Glomerular visceral epithelial cell (primary cell): ENCODE measurements at regions not wholly inside any gene's neighbourhood (a gene's known extent, or its start where the extent isn't known, plus 50 kb on each side); places are given as distances from the start of the nearest gene placed in this dataset.
A peak's percentile ranks its signal among the peaks of the same experiment; 100 is the strongest.
"Not testable (repeated sequence)": the region's sequence is repeated elsewhere in the genome, so short reads cannot be mapped to it uniquely, and the experiment has no call there.

Source experiments
- DNase-seq: peaks from one replicate; pipeline ENCODE4 v3.0.0-alpha.2; 2016; ENCODE audit errors: extremely low spot score

DNA sequence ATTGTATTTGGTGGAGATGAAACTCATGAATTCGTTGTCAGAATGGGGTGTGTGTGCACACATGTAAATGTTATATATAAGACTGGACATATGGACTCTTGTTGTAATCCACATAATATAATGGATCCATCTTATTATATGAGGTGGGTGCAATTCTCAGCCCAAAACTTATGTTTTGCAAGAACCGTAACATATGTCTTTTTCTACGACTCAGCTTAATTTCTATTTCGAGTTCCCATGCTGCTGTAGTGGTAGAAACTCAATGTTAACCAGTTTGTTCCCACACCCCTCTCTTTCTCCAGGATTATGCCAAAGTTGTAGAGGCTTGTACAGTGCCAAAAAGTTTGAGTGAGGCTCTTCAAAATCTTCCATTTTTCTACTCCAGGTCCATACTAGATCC lies 112.5 kb upstream of the SPOPL start:
- DNase-seq, result no peak

DNA sequence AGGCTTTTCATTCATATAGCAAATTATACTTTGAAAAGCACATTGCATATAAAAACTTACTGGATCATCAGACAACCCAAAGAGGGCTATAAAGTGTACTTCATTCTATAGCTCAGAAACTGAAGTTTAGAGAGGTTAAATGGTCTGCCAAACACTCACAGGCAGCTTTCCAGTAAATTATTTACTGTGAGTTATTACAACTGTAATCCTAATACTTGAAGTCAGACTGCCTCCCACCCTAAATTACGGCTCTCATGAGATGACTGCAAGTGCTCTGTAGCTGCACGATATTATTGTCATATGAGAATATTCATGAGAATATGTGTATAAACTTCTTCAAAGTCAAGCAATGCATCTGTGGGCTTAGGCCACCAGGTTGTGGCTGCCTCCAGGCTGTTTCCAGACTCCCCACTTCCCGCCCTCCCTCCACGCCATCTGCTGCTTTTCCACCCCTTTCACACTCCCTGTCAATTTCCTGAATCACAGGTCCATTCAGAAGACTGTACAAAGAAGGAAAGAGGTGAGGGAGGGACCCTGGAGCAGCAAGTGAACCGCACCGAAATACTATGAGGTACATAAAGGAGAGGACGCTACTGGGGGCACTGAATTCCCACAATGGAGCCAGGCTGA lies 111.1 kb upstream of the SPOPL start:
- DNase-seq, result no peak

DNA sequence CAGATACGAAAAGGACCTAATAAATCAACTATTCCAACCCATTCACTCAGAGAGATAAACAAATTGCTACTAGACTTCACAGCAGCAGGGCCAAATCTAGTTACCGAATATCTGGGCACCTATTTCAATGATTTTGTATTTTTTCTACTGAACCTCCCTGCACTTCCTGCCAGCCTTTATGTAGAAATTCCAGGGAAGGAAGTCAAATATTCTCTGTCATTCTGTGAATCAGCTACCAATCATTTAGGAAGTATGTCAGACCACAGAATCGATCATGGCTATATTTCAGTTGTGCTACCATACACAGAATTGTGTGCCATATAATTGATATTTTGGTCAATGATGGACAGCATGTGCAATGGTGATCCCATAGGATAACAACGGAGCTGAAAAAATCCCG lies 109.6 kb upstream of the SPOPL start:
- no peak for DNase-seq

DNA sequence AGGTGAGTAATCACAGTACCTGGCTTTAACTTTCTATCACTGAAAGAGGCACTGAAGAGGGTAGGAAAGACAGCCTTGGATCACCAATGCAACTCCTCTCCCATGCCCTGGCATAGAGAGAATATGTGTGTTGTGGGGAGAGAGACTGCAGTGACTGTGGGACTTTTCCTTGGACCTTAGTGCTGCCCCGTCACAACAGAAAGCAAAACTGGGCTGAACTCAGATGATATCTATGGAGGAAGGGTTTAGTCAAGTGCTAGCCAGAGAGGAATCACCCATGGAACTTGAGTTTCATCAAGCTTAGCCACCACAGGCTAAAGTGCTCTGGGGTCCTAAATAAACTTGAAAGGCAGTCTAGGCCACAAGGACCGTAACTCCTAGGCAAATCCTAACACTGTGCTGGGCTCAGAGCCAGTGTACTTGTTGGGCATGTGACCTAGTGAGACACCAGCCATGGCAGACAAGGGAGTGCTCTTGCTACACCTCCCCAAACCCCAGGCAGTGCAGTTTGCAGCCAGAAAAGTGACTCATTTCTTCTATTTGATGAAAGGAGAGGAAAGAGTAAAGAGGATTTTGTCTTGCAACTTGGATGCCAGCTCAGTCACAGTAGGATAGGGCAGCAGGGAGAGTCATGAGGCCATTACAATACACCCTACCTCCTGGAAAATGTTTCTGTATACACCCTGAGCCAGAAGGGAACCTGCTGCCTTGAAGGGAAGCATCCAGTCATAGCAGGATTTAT lies 105.8 kb upstream of the SPOPL start:
- DNase-seq, result peak; percentile 5

DNA sequence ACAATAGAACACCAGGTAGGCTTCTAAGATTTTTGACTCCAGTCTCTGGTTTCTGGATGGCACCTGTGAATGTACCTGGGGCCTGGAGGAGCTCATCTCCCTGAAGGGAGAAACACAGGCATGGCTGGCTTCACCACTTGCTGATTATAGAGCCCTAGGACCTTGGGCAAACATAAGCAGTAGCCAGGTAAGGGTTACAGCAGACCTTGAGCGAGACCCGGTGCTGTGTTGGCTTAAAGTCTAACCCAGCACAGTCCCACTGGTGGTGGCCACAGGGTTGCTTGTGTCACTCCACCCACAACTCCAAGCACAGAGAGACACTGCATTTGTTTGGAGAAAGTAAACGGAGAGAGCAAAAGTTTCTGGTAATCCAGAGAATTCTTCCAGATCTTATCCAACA lies 104.7 kb upstream of the SPOPL start:
- DNase-seq, result no peak

DNA sequence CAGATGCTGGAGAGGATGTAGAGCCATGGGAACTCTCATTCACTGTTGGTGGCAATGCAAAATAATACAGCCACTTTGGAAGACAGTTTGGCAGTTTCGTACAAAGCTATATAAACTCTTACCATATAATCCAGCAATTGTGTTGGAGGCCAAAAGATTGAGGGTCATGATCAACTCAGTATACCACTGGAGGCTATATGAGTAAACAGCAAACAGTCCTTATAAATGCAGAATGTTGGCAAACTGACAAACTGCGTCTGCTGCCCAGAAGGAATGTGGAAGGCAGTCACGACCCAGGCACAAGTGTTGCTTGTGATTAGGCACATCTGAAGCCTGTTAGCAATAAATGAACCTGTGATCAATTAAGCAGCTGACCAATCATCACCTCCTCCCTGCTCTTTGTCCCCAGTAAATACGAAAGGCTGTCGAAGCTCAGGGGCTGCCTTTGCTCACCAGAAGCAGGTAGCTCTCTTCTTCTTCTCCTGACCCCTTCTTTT lies 98.1 kb upstream of the SPOPL start:
- DNase-seq, result no peak

DNA sequence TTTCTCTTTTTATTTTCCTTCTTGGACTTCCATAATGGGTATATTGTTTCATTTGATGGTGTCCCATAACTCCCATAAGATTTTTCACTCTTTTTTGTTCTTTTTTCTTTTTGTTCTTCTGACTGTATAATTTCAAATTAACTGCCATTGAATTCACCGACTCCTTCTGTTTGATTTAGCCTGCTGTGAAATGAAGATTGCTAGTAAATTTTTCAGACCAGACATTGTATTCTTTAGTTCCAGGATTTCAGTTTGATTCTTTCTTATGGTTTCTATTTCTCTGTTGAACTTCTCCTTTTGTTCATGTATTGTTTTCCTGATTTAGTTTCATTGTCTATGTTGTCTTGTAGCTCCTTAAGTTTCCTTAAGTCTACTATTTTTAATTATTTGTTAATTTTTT lies 87.6 kb upstream of the SPOPL start:
- no peak for DNase-seq

DNA sequence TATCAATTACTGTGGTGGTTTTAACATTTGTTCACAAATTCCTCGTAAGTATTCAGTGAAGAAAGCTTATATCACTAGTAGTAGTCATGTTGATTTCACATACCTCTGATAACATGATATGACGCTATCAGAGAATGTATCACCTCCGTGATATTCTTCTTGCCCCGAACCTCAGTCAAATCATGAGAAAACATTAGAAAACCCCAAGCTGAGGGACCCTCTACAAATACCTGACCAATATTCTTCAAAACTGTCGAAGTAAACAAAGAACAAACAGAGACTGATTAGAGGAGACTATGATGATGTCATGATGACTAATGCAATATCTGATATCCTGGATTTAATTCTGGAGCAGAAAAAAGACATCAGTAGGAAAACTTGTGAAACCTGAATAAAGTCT lies 85.6 kb upstream of the SPOPL start:
- no peak for DNase-seq

DNA sequence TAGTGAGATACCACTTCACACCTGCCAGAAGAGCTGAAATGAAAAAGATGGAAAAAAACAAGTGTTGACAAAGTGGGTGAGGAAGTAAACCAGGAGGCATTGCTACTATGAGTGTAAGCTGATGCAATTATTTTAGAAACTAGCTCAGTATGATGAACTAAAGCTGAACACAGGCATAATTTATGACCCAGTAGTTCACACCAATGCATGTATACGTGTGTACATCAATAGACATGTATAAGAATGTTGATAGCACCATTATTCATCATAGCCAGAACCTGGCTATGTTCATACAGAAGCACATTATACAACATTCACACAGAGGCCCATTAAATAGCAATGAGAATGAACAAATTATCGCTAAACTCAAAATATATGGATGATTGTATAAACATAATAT lies 83.1 kb upstream of the SPOPL start:
- no peak for DNase-seq

DNA sequence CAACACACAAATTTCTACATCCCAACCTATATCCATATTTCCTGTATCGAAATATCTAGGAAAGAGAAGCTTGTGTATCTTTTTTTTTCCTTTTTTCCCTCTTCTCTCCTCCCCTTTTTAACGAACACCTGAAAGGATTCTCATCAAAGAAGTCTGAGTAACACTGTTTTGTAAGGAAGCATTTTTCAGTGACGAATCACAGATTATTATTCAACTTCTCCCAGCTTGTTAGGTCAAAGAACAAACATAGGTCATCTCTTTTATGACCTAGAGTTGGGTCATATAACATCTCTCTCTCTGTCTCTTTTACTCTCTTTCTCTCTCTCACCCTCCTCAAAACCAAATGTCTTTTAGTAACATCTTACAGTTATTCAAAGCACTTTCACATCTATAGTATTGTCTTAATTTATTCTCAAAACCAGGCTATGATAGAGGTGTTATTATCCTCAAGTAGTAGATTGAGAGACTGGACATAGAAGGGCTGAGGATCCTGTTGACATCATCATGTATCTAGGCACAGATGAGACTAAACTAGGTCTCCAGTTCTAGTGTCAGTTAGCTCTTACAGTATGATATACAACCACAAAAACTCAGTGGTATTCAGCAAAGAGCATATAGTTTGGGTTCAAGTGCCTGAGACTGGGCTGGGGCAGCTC lies 80.1 kb upstream of the SPOPL start:
- peak; percentile 21 for DNase-seq

DNA sequence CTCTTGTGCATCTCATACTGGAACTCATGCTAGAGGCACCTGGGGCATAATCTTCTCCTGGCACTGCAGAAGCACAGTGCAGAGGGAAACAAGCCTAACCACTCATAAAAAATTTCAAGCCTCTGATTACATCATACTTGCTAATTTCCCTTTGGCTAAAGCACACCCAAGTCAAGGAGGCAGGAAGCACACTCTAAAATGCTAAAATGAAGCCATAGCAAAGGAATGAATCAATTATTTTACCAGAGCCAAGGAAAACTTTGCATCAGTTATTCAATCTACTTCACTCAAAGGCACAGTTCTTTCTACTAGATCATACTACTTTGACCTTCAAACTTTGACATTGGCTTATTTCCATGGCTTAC lies 79.6 kb upstream of the SPOPL start:
- peak; percentile 56 for DNase-seq

DNA sequence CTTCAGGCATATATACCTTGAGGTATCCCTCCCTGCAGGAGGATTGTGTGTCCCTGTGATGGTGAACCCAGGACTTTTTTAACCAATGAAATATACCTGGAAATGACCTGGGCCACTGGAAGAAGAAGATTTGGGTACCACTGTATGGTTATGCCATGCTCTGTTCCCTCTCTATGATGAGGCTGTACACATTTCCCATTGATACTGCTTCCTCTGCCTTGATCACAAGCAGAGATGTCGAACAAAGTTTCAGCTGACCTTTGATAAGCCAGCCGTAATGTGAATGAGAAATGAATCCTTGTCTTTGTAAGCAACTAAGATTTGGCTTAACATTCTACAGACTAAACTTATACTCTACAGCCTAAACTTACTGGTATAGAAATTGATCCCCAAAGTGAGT lies 78.4 kb upstream of the SPOPL start:
- DNase-seq, result no peak

DNA sequence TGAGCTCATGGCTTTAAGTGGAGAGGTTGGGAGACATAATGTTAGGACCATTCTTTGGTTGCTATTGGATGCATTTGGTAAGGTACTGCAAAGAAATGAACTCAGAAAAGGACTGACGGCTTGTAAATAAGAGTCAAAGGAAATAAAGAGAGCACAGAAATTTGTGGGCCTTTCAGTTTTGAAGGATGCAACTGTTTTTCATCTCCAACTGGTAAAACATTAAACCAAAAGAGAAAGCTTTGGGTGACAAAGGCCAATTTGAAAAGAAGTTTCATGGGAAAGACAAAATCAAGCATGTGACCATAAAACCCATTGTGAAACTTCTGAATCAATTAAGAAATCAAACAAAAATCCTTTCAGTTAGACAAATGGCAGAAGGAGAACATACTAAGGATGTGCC lies 77.8 kb upstream of the SPOPL start:
- no peak for DNase-seq

DNA sequence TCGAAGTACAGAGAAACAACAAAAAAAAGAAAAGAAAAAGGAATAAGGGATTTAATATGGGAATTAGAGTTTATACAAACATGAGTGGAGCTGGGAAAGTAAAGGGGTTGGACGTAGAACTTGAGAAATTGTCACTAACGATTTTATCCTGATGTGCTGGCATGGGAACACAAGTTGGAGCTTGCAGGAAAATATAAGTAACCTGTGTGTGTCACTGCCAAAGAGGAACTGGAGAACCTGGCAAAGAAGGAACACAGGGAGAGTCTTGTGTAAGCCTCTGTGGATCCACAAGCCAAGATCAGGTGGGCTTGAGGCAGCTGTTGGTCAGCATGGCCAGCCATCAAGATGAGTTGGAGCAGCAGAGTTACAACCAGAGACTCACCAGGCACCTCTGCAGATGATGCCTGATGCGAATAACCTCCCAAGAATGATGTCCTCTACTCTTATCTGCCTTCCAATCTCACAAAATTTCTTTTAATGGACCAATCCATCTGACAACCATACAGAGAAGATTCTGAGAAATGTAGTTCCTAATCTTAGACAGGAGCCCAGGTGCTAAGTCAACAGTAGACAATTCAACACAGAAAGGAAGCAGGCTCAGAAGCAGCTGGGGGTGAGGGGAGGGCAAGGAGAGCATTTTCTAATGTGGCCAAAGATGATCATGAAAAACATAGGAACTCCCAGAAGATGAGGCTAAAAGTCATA lies 77.0 kb upstream of the SPOPL start:
- DNase-seq, result no peak

DNA sequence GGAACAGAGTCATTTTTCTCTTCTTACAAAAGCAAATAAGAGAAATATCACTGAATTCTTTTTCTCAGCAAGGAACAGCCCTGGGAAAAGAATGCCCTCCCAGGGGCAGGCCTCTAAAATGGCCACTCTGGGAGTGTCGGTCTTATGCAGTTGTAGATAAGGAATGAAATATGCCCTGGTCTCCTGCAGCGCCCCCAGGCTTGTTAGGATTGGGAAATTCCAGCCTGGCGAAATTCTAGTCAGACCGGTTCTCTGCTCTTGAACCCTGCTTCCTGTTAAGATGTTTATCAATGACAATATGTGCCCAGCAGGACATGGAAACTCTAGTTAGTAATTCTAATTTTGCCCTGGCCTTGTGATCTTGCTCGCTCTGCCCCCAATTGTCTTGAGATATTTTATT lies 75.5 kb upstream of the SPOPL start:
- DNase-seq, result not testable (repeated sequence)

DNA sequence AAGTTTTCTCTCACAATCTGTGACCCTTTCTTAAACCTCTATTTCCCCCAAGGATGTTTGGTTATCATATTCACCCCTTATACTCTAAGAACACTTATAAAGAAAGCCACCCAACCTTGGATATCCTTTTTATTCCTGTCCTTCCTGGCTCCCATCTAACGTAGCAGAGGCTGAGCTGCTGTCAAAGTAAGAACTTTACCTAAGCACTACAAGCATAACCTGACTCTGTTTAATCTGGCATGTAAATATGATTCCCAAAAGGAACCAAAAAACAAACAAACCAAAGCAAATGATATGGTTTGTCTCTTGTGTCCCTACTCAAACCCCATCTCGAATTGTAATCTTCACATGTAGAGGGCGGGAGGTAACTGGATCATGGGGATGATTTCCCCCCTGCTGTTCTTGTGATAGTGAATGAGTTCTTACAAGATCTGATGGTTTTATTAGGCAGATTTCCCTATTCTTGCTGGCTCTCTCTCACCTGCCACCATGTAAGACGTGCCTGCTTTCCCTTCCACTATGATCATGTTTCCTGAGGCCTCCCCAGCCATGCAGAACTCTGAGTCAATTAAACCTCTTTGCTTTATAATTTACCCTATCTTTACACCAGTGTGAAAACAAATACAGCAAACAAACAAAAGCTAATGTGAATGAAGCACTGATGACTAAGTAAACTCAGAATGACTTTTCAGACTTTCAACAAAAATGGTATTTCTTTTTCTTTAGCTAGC lies 72.7 kb upstream of the SPOPL start:
- DNase-seq, result no peak

DNA sequence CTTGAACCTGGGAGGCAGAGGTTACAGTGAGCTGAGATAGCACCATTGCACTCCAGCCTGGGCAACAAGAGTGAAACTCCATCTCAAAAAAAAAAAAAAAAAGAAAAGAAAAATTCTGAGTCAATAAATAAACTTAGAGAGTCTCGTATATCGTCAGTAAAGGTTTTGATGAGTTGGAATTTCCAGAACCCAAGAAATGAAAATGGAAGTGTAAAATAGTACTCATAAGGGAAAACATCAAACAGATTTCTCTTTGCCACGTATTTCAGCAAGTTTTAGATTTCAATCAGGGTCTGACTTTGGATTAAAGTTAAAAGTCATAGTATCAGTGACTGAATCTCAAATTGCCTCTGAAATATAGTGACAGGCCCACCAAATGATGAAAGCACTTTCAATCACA lies 71.4 kb upstream of the SPOPL start:
- no peak for DNase-seq

DNA sequence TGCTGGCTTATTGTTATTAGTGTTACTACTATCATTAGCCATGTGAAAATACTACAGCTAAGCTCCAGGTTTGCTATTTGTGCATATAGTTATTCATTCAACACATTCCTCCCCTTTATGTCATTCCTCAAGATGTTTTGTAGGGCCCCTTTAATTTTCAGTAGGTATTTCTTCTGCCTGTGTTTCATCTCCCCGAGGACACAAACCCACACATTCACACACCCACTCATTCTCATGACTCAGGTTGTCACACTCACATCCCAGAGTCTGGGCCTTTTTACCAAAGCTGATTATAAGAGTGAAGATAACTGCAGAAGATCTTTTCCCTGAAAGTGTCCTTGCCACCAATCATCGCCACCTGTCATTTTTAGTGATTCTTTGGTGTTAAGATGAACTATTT lies 68.6 kb upstream of the SPOPL start:
- DNase-seq, result no peak

DNA sequence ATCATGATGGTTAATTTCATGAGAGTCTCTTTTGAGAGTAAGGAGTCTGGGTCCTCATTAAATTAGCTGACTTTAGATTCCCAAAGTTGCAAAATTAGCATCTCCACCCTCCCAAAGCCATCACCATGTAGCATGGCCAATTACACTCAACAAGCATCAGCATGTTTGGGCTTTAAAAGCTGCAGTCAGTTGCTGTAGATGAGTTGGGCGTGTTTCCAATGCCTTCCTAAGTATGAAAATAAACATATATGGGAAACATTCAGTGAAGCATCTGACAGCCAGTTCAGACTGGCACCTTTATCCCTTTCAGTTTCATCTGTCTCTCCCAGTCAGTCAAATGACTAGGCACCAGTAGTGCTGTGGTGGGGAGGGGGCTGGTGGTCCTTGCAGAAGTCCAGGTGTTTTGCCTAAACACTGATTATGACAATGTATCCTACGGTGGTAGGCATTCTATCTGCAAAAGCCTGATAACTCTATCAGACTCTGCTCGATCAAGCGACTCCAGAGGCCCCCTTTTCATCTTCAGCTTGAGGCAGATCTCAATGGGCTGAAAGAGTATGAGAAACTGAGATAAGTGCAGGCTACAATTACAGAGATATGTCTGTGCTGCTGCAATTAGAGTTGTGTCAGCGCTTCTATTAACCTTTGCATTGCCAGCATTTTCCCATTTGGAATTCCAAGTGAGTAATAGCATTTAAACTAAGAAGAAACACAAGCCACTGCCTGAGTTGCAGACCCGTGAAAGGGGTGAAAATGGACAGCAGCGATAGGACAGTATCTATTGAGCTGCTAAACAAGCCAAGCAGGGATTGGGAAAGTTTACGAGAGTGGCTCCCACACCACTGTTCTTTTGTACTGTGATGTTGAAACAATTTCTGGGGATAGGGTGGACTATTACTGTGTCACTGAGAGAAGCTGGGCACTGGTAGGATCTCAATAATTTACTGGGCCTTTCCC lies 67.3 kb upstream of the SPOPL start:
- DNase-seq, result no peak

DNA sequence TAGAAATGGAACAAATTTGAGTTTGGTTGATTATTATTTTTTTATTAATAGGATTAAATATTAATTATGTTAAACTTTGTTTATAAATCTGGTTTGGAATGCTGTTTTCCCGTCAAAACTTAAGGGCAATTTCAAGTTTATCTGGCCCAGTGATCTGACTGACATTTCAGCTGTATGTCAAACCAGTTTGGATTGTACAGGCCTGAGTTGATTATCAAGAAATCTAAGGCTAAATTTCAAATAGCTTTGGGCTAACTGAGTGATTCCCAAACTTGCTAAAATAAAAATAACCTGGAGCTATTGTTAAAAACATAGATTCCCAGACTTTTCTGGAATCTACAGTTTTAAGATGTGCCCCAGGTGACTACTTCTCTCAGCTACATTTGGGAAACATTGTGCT lies 65.9 kb upstream of the SPOPL start:
- no peak for DNase-seq

DNA sequence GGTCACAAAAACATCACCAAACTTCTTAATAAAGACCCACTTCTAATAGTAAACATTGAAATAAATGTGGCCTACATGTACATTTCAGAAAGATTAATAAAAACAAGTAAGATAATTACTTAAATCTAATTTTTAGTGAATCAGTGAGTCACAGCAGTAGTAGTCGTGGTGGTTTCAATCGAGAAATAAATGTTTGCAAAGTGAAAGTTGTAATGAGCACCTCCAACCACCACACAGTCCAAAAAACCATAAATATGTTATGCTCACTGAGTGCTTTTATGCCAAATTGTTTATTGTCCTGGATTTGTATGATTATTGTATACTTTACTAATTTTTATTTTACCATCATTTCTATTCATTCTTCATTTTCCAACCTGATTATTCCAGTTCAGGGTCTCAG lies 61.8 kb upstream of the SPOPL start:
- no peak for DNase-seq
